GM10266 (cell line): ENCODE measurements at regions not wholly inside any gene's neighbourhood (a gene's known extent, or its start where the extent isn't known, plus 50 kb on each side); places are given as distances from the start of the nearest gene placed in this dataset.

Source experiments
- DNase-seq: peaks from one replicate; pipeline ENCODE4 v3.0.0; 2012; ENCODE audit errors: extremely low spot score
- TF ChIP-seq, protein P1 (sequence below): IDR thresholded peaks from 2 replicates; pipeline ENCODE4 v1.5.1; 2012; ENCODE audit warnings: mild to moderate bottlenecking, low read depth; ENCODE audit not compliant: control insufficient read depth, insufficient read depth; ENCODE audit errors: missing control alignments

DNA sequence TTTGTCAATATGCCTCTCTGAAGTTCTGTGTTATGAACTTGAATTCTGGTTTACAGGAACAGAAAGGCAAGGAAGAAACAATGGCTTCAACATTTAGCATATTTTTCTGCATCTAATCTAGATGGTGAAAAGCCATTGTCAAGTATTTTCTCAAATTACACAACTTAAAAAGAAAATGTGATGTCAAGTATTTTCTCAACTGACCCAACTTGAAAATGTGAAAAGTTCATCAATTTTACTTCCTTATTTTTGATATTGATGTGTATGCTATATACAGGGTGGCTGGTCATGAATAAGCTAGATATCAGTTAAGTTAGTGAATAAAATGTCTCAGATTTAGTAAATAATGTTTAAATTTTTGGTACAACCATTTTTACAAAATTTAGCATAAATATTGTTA lies 196.7 kb downstream of the ALX1 start:
- TF ChIP-seq, protein P1, sequence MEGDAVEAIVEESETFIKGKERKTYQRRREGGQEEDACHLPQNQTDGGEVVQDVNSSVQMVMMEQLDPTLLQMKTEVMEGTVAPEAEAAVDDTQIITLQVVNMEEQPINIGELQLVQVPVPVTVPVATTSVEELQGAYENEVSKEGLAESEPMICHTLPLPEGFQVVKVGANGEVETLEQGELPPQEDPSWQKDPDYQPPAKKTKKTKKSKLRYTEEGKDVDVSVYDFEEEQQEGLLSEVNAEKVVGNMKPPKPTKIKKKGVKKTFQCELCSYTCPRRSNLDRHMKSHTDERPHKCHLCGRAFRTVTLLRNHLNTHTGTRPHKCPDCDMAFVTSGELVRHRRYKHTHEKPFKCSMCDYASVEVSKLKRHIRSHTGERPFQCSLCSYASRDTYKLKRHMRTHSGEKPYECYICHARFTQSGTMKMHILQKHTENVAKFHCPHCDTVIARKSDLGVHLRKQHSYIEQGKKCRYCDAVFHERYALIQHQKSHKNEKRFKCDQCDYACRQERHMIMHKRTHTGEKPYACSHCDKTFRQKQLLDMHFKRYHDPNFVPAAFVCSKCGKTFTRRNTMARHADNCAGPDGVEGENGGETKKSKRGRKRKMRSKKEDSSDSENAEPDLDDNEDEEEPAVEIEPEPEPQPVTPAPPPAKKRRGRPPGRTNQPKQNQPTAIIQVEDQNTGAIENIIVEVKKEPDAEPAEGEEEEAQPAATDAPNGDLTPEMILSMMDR, result no peak
- DNase-seq, result no peak

DNA sequence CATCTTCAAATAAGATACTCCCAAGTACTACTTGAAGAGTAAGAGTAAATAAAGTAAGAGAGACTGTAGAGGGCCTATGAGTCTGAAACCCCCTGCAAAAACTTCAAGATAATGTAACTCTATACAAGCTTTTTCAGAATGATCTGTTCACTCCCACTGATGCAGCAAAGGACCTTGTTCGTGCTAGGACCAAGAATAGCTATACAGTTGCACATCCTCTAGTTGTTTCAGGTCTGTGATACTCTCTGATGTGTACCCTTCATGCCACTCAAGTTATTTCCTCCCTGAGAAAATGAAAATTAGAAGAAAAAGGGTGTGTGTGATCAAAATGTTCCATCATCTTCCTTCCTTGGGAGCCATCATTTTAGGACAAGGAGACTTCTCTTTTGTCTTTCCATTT lies 204.4 kb downstream of the ALX1 start:
- TF ChIP-seq, protein P1, result no peak
- DNase-seq, result no peak

DNA sequence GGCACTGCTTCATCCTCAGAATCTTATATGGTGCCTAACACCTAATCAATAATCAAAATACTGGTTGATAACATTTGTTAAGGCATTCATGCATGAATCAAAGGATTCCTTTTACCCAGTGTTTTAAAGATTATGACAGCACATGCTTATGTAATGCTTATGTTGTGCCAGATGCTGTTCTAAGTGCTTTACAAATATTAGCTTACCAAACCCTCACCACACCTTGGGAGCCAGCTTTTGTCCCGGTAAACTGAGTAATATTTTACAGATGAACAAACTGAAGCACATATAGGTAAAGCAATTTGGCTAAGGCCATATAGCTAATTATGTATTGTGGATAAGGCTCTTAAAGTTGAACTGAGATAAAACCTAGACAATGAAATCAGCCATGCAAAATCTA lies 209.2 kb downstream of the ALX1 start:
- DNase-seq, result no peak
- TF ChIP-seq, protein P1, result no peak

DNA sequence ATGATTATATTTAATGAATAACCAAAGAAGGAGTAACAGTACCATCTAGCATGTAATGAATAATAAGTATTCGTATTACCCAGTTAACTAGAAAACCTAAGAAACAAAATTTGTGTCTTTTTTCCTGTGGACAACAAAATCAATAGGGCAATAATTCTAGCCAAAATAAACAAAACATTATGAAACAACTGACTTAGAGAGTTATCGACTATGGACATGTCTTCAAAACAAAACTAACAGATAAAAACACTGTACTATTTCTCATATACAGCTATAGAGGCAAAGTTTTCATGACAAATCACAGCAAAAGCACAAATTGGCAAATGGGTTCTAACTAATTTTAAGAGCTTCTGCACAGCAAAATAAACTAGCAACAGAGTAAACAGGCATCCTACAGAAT lies 224.1 kb downstream of the ALX1 start:
- TF ChIP-seq, protein P1, result no peak
- no peak for DNase-seq

DNA sequence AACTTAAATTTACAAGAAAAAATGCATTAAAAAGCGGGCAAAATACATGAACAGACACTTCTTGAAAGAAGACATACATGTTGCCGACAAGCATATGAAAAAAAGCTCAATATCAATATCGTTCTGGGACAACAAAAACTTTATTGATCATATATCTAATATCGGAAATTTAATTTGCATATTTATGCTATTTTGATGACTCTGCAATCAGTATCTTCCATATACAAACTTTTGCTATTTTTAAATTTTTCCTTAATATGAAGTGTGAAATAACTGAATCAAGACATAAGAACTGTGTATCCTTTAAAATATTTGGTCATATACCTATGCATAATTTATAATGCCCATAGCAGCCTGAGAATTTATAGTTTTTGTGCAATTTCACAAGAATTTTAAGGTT lies 224.6 kb downstream of the ALX1 start:
- TF ChIP-seq, protein P1, result no peak
- no peak for DNase-seq

DNA sequence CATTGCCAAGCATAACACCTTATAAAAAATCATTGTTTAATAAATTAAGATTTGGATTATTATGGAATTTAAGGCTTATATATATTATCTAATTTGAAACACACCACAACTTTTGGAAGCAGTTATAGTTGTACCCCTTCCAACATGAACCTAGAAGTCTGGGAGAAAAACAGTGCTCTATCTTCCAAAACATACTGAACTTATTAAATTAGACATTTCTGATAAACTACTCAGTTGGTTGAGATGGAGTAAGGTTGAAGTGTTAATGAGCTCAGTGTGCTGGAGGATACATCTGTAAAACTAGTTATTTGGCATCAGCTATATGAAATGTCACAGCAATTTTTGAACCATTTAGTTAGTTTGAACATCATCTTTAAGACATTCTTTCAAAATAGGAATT lies 227.4 kb downstream of the ALX1 start:
- TF ChIP-seq, protein P1, result no peak

DNA sequence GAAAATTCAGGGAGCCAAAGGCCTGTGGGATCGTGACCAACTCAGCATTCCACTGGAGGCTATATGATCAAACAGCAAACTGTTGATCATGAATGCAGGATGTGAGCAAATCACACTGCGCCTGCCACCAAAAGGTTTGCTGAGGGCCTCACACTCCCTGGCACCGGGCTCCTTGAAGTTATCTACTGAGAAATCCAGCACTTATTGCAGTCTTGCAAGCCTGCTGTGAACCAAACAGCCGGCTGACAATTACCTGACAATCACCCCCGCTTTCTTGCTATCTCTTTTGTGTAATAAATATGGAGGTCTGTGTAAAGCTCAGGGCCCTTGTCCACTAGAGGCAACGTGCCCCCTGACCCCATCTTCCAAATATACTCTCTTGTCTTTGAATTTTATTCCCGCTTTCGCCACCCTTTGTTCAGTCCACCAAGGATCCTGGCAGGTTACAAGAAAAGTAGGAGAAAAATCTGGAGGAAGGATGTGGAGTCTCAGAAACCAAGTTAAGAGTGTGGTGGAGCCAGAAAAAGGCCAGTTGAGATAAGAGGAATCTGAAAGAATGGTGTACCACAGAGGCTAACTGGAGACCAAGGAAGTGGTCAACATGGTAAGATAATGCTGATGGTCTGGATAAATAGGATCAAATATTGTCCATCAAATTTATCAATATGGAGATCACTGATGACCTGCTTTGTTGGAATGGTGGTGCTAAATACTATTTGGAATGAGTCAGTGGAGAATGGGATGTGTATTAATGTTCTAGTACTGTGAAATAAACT lies 229.2 kb downstream of the ALX1 start:
- DNase-seq, result no peak
- TF ChIP-seq, protein P1, result no peak

More for the DNA sequence above, 227.4 kb downstream of the ALX1 start:
- no peak for DNase-seq
